Body of pancreas (tissue), 4 donors: ENCODE measurements at regions not wholly inside any gene's neighbourhood (a gene's known extent, or its start where the extent isn't known, plus 50 kb on each side); places are given as distances from the start of the nearest gene placed in this dataset.

Experiments used
- ATAC-seq: fragments of 150-250 bp; one replicate; pipeline ENCODE4 v1.9.1; 2016
- DNase-seq, 4 donors: peaks; one replicate each; pipeline ENCODE4 v3.0.0-alpha.2; 2019
- H3K27ac ChIP-seq, 4 donors: fragments of 200-600 bp; sonication (generic); 1 replicate in 3 of 4; 2 replicates in 1 of 4; pipeline versions ENCODE4 v1.5.1 to v1.6.1; 2016 to 2019; ENCODE audit warnings: mild to moderate bottlenecking in 1 of 4, mixed read lengths in 1 of 4, moderate library complexity in 1 of 4
- H3K27me3 ChIP-seq, 2 donors: fragments of 200-600 bp; sonication (generic); one replicate each; pipeline ENCODE4 v1.6.0; 2016; ENCODE audit warnings: mild to moderate bottlenecking in 1 of 2
- H3K36me3 ChIP-seq, 2 donors: fragments of 200-600 bp; sonication (generic); replicated peaks in 1 of 2; 2 replicates each; pipeline ENCODE4 v1.5.1; 2016; ENCODE audit warnings: low read depth in 2 of 2; ENCODE audit not compliant: insufficient read depth in 1 of 2
- H3K4me1 ChIP-seq: fragments of 200-600 bp; sonication (generic); one replicate; pipeline ENCODE4 v1.6.0; 2016
- H3K4me3 ChIP-seq, 2 donors: fragments of 200-600 bp; sonication (generic); 1 replicate in 1 of 2; 2 replicates in 1 of 2; pipeline ENCODE4 v1.5.1; 2016 to 2019
- H3K9me3 ChIP-seq, 3 donors: fragments of 200-600 bp; sonication (generic); 1 replicate in 2 of 3; 2 replicates in 1 of 3; pipeline ENCODE4 v1.5.1; 2016
- CTCF ChIP-seq, 7 experiments: fragments of 450-650 bp in 4 of 7; fragments of 200-600 bp in 3 of 7; sonication (generic) in 3 of 7; IDR thresholded peaks; one replicate each; pipeline ENCODE4 v1.5.1; 2016 to 2019; ENCODE audit warnings: antibody characterized with exemption in 7 of 7
- POLR2A ChIP-seq, 3 donors: fragments of 450-650 bp; IDR thresholded peaks; one replicate each; pipeline ENCODE4 v1.6.1; 2016; ENCODE audit warnings: antibody characterized with exemption in 3 of 3, mild to moderate bottlenecking in 2 of 3
- WGBS, 2 donors: methylation state at CpG; one replicate each; pipeline ENCODE4 v1.1.5; 2017; 5-methylcytosine and 5-hydroxymethylcytosine counted together
- intact Hi-C: fragments of 100-400 bp; cut with DNase I; formaldehyde crosslinking; loops from one replicate; pipeline ENCODE4 v1.15.1; 2023

DNA sequence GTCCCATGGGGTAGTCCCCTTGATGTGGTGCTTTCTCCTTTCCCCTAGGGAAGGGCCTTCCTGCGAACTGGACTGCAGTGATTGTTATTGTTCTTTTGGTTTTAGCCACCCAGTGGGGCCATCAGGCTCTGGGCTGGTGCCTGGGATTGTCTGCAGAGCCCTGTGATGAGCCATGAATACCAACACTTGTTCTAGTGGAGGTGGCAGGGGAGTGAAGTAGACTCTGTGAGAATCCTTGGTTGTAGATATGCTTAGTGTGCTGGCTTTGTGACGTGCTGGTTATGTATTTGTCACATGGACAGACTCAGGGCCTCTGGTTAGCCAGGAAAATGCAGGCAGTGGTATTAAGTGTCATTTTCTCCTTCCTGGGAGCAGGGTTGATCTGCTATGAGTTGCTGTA lies 51.8 kb upstream of the NDUFB4 start:
- Histone ChIP-seq H3K4me3 (no peak overlapping the region), H3K36me3 (no peaks in the 10 kb centered on the region), H3K4me1 (no peaks in the 10 kb centered on the region), H3K27me3 (no peaks in the 10 kb centered on the region), H3K9me3 (peaks cover 0 to 9% (median 3%) of the 10 kb centered on the region in 3 donors), H3K27ac (no peak overlapping the region)
- no peak for TF ChIP-seq POLR2A (IDR thresholded peaks at IDR 0.05)
- TF ChIP-seq CTCF (IDR thresholded peaks at IDR 0.05) = no peak
- intact Hi-C loops = no loop called here
- 66 to 78% methylated on average over 1 to 2 of the region's 2 CpGs for WGBS, 2 donors
- no peak for ATAC-seq
- DNase-seq = no peak

- DNase-seq = peak in 2 of 4 donors; percentile 26
- peaks cover 0 to 3% (median 0%) of the 10 kb centered on the region in 3 donors for H3K9me3 ChIP-seq
- no peak for TF ChIP-seq CTCF (IDR thresholded peaks at IDR 0.05)
- no peak for TF ChIP-seq POLR2A (IDR thresholded peaks at IDR 0.05)
- no peaks in the 10 kb centered on the region for H3K36me3 ChIP-seq
- H3K4me3 ChIP-seq = no peak overlapping the region
- H3K27me3 ChIP-seq = no peaks in the 10 kb centered on the region
- 24 to 33% methylated on average over 3 of the region's 3 CpGs for WGBS, 2 donors
- intact Hi-C loops = no loop called here
- H3K4me1 ChIP-seq = no peaks in the 10 kb centered on the region
- peak overlapping the region in 1 of 4 donors; percentile 6 for H3K27ac ChIP-seq
- ATAC-seq = no peak
Measured at GRCh38 chr3:120536642-120537041, 59.5 kb upstream of the NDUFB4 start.

DNA sequence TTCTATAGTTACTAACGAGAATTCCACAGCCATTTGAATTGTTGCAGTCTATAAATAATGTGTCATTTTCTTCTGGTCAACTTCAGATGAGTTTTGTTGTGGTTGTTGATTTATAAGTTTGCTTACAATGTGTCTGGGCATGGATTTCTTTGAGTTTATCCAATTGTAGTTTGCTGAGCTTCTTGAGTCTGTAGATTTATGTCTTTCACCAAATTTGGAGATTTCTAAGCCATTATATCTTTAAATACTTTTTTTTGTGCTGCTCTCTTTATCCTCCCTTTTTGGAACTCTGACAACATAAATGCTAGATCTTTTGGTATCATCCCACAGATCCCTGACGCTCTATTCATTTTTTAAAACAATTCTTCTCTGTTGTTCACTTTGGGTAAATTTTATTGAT lies 63.2 kb upstream of the NDUFB4 start:
- WGBS, 2 donors = 76 to 77% methylated on average over 2 of the region's 2 CpGs
- TF ChIP-seq CTCF (IDR thresholded peaks at IDR 0.05) (no peak), POLR2A (IDR thresholded peaks at IDR 0.05) (no peak)
- H3K27ac ChIP-seq = no peak overlapping the region
- H3K27me3 ChIP-seq = no peaks in the 10 kb centered on the region
- H3K9me3 ChIP-seq = no peaks in the 10 kb centered on the region
- intact Hi-C loops = no loop called here
- DNase-seq (no peak), ATAC-seq (no peak)
- no peaks in the 10 kb centered on the region for H3K4me1 ChIP-seq
- H3K4me3 ChIP-seq = no peak overlapping the region
- no peaks in the 10 kb centered on the region for H3K36me3 ChIP-seq

DNA sequence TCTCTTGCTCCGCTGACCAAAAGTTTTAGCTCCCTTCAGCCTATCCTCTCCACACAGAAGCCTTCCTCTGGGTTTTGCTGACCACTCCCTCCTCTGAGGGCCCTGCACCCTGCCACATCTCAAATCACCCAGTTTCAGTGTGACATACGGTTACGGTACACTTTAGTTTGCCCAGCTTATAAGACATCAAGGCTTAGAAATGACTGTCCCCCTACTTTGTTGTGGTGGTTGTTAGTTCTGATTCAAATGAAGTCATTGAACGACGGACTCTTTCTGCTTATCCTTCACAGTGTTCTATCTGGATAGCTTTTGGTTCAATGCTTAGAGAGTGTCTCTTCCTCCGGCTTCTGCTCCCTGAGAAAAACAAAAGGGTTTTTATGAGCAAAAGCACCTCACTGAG lies 68.0 kb upstream of the NDUFB4 start:
- no peak overlapping the region for H3K27ac ChIP-seq
- no peaks in the 10 kb centered on the region for H3K27me3 ChIP-seq
- ATAC-seq (no peak), DNase-seq (no peak)
- H3K4me1 ChIP-seq = no peaks in the 10 kb centered on the region
- H3K36me3 ChIP-seq = no peaks in the 10 kb centered on the region
- H3K4me3 ChIP-seq = no peak overlapping the region
- WGBS, 2 donors = 81 to 89% methylated on average over 6 of the region's 6 CpGs
- no peaks in the 10 kb centered on the region for H3K9me3 ChIP-seq
- intact Hi-C loops = no loop called here
- TF ChIP-seq POLR2A (IDR thresholded peaks at IDR 0.05) (no peak), CTCF (IDR thresholded peaks at IDR 0.05) (no peak)

DNA sequence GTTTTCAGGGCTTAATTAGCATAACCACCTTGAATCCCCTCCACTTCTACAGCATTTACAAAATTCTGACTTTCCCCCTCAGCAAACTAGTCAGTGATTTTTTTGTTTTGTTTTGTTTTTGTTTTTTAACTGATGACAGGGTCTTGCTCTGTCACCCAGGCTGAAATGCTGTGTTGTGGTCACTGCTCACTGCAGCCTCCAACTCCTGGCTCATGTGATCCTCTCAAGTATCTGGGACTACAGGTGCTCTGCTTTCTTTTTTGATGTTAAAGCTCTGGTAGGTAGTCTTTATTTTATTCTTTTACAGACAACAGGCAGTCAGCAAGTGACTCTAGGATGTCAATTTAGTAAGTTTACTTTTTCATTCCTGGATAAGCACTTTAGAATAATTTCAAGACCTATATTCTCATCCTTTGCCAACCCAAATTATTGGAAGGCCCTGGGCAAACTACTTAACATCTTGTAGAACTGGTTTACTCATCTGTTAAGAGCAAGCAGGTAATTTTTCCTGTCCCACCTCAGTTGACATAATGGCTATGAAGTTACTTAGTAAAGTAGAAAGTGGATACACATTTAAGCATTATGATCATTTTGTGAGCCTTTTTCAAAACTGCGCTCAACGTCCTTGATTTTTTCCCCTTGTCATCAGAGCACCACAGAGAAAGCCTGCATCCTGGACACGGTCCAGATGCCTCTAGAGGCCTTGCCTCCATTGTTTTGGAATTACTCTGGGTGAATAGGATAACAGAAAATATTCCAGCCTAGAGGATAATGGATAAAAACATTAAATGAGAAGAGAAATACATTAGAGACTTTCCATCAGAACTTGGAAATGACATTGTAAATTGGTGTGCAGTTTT lies 69.9 kb upstream of the NDUFB4 start:
- no peaks in the 10 kb centered on the region for H3K4me1 ChIP-seq
- DNase-seq (no peak), ATAC-seq (no peak)
- H3K36me3 ChIP-seq = no peaks in the 10 kb centered on the region
- intact Hi-C loops = no loop called here
- 64 to 65% methylated on average over 3 of the region's 3 CpGs for WGBS, 2 donors
- no peak for TF ChIP-seq CTCF (IDR thresholded peaks at IDR 0.05)
- TF ChIP-seq POLR2A (IDR thresholded peaks at IDR 0.05) = no peak
- H3K27me3 ChIP-seq = no peaks in the 10 kb centered on the region
- no peaks in the 10 kb centered on the region for H3K9me3 ChIP-seq
- no peak overlapping the region for H3K27ac ChIP-seq
- no peak overlapping the region for H3K4me3 ChIP-seq
